SK-N-MC (cell line): ENCODE measurements at regions not wholly inside any gene's neighbourhood (a gene's known extent, or its start where the extent isn't known, plus 50 kb on each side); places are given as distances from the start of the nearest gene placed in this dataset.

Experiments used
- EZH2 ChIP-seq: fragments of 200-600 bp; sonication (generic); IDR thresholded peaks from one replicate; pipeline ENCODE4 v1.6.1; 2017; ENCODE audit warnings: antibody characterized with exemption
- POLR2AphosphoS5 ChIP-seq: IDR thresholded peaks from 2 replicates; pipeline ENCODE4 v1.6.1; 2012; ENCODE audit warnings: mild to moderate bottlenecking, low read depth, low read length, borderline replicate concordance

DNA sequence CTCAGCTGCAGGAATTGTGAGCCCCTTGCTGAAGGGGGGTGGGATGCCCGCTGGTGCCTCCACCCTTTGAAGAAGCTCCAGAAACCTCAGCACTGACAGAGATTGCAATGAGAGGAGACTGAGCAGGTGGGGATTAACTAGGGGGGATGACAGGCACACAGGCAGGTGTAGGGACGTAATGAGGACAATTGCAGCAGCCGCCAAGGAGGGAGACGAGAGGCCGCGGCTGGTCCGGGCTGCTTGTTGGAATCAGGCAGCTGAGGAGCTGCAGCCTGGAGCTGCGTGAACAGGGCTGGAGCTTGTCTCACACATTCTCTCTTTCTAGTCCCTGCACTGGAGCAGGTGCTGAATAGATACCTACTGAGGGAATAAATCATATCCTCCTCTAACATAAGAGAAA lies 122.0 kb upstream of the TCERG1L start:
- no peak for TF ChIP-seq POLR2AphosphoS5
- TF ChIP-seq EZH2 = no peak
